Left lung (tissue), 4 donors: ENCODE measurements at regions not wholly inside any gene's neighbourhood (a gene's known extent, or its start where the extent isn't known, plus 50 kb on each side); places are given as distances from the start of the nearest gene placed in this dataset.

Experiments
- ATAC-seq: fragments of 200-7000 bp; cut with Tn5 transposase; one replicate; pipeline ENCODE4 v1.9.1; 2020; ENCODE audit warnings: moderate library complexity
- DNase-seq, 4 donors: peaks; one replicate each; pipeline ENCODE4 v3.0.0-alpha.2; 2013 to 2020
- H3K27ac ChIP-seq, 2 donors: fragments of 200-600 bp; sonication (generic) in 1 of 2; one replicate each; pipeline versions ENCODE4 v1.5.0 to v1.8.0; 2020 to 2021
- H3K27me3 ChIP-seq, 2 donors: fragments of 200-600 bp; sonication (generic) in 1 of 2; one replicate each; pipeline versions ENCODE4 v1.5.0 to v1.8.0; 2020 to 2021
- H3K36me3 ChIP-seq, 2 donors: fragments of 200-600 bp; sonication (generic) in 1 of 2; one replicate each; pipeline versions ENCODE4 v1.5.0 to v1.8.0; 2020 to 2021
- H3K4me1 ChIP-seq, 2 donors: fragments of 200-600 bp; one replicate each; pipeline ENCODE4 v1.8.0; 2021
- H3K4me3 ChIP-seq, 2 donors: fragments of 200-600 bp; sonication (generic) in 1 of 2; one replicate each; pipeline versions ENCODE4 v1.5.0 to v1.8.0; 2020 to 2021; ENCODE audit warnings: mild to moderate bottlenecking in 1 of 2
- H3K9me3 ChIP-seq, 2 donors: fragments of 200-600 bp; sonication (generic) in 1 of 2; one replicate each; pipeline versions ENCODE4 v1.5.0 to v1.8.0; 2020 to 2021
- intact Hi-C, 2 donors: fragments of 100-400 bp; cut with DNase I; formaldehyde crosslinking; loops; one replicate each; pipeline versions ENCODE4 v1.11.2 to v1.14.2; 2022
- TF ChIP-seq, protein P1 (sequence below), 2 donors: fragments of 200-600 bp; sonication (generic) in 1 of 2; IDR thresholded peaks; one replicate each; pipeline versions ENCODE4 v1.5.0 to v1.8.0; 2021; ENCODE audit warnings: antibody characterized with exemption in 2 of 2
- donor health status: DM: no; HTN: yes; CAD: no.
- donor health status: DM: no; HTN: no; CAD: no.

DNA sequence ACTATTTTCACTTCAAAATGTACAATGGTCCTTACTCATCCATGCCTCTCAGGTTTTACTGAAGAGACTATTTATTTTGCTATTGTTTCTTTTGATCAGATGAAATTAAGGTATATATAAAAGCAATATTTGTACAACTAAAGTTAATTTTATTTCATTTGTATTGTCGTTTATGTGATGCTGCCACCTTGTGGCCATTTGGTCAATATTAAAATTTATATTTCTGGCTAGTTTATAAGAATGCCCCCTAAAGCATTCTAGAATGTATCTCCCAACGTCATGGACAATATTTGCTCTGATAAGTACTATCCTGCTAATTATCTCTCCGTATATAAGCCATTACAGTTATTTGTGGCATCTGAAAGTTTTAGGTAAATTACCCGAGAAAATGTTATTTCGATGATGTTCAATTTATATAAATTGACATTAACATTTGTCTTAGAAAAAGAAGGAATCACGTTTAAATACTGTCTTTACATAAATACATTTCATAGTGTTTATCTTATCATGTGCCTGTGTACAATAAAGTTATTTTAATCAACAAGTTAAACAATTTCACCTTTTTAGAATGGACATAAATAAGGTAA, 680.0 kb downstream of the TAF11L14 start:
- intact Hi-C loops = no loop called here
- TF ChIP-seq, protein P1, sequence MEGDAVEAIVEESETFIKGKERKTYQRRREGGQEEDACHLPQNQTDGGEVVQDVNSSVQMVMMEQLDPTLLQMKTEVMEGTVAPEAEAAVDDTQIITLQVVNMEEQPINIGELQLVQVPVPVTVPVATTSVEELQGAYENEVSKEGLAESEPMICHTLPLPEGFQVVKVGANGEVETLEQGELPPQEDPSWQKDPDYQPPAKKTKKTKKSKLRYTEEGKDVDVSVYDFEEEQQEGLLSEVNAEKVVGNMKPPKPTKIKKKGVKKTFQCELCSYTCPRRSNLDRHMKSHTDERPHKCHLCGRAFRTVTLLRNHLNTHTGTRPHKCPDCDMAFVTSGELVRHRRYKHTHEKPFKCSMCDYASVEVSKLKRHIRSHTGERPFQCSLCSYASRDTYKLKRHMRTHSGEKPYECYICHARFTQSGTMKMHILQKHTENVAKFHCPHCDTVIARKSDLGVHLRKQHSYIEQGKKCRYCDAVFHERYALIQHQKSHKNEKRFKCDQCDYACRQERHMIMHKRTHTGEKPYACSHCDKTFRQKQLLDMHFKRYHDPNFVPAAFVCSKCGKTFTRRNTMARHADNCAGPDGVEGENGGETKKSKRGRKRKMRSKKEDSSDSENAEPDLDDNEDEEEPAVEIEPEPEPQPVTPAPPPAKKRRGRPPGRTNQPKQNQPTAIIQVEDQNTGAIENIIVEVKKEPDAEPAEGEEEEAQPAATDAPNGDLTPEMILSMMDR (IDR thresholded peaks at IDR 0.05) = peak; percentile 21 to 60

DNA sequence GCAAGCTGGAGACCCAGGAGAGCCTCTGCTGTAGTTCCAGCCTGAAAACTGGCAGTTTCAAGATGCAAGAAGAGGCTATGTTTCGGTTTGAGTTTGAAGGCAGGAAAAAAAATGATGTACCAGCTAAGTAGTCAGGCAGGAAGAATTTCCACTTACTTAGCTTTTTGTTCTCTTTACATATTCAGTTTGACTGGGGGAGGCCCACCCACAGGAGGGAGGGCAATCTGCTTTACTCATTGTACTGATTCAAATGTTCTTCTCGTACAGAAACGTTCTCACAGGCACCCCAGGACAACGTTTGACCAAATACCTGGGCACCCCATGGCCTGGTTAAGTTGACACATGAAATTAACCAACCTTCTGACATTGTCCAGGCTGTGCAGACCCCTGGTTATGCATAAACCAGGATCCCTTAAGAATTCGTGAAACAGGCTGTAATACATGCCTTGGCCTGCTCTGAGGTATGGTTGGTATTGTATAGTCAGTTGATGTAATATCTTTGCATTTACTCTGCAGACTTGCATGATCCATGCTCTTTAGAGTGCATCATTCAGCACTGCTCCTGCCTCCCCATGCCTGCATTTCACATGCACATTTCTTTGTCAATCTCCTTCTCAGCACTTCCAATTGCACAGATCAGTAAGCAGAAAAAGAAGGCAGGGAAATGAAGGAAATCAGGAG, 687.1 kb downstream of the TAF11L14 start:
- intact Hi-C loops = no loop called here
- DNase-seq (no peak), ATAC-seq (no peak)
- Histone ChIP-seq H3K9me3 (no peaks in the 10 kb centered on the region), H3K4me3 (no peak overlapping the region), H3K27me3 (no peaks in the 10 kb centered on the region), H3K27ac (no peak overlapping the region), H3K4me1 (no peaks in the 10 kb centered on the region), H3K36me3 (no peaks in the 10 kb centered on the region)
- TF ChIP-seq, protein P1 (IDR thresholded peaks at IDR 0.05) = no peak

More for the DNA sequence above, 680.0 kb downstream of the TAF11L14 start:
- no peaks in the 10 kb centered on the region for H3K27me3 ChIP-seq
- DNase-seq (peak in 2 of 4 donors; percentile 10 to 34), ATAC-seq (no peak)
- H3K9me3 ChIP-seq = no peaks in the 10 kb centered on the region
- H3K4me3 ChIP-seq = no peak overlapping the region
- peaks cover 0 to 6% of the 10 kb centered on the region in 2 donors for H3K4me1 ChIP-seq
- no peaks in the 10 kb centered on the region for H3K36me3 ChIP-seq
- H3K27ac ChIP-seq = no peak overlapping the region

DNA sequence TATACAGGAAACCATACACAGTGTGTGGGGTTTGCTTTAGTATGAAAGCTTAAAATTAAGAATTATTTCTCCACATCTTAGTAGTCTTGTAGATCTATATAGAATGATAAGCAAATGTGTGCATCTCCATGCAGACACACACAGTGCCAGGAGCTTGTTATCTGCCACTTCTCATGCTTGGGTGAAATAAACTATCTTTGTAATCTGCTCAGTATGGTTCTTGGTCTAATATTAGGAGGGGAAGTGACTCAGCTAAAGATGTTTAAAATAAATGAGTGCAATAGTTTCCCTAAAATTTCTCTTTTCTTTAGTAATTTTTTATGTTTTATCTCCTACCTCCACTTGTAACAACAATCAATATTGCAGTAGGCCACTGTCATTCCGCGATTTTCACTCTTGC, 689.6 kb downstream of the TAF11L14 start:
- no peaks in the 10 kb centered on the region for H3K9me3 ChIP-seq
- intact Hi-C loops = no loop called here

DNA sequence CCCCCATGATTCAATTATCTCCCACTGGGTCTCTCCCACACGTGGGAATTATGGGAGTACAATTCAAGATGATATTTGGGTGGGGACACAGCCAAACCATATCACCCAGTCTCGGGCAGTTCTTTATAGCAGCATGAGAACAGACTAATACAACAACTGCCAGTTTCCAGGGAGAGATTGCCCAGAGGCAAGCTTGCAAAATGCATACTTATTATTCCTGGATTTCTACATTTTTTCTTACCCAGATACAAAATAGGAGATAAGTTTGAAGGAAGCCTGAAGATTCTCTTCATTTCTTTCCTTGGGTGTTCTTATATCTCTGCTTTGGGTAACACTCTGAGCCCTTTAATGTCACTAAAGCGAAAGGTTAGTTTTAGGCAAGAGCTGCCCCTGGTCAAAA, 691.2 kb downstream of the TAF11L14 start:
- intact Hi-C loops = no loop called here
- no peaks in the 10 kb centered on the region for H3K36me3 ChIP-seq
- no peaks in the 10 kb centered on the region for H3K9me3 ChIP-seq
- H3K27me3 ChIP-seq = no peaks in the 10 kb centered on the region
- ATAC-seq (no peak), DNase-seq (no peak)
- no peaks in the 10 kb centered on the region for H3K4me1 ChIP-seq
- TF ChIP-seq, protein P1 (IDR thresholded peaks at IDR 0.05) = no peak
- H3K27ac ChIP-seq = no peak overlapping the region
- no peak overlapping the region for H3K4me3 ChIP-seq

More for the DNA sequence above, 689.6 kb downstream of the TAF11L14 start:
- ATAC-seq (no peak), DNase-seq (no peak)
- no peaks in the 10 kb centered on the region for H3K36me3 ChIP-seq
- no peak overlapping the region for H3K4me3 ChIP-seq
- no peaks in the 10 kb centered on the region for H3K27me3 ChIP-seq
- no peaks in the 10 kb centered on the region for H3K4me1 ChIP-seq
- H3K27ac ChIP-seq = no peak overlapping the region
- TF ChIP-seq, protein P1 (IDR thresholded peaks at IDR 0.05) = no peak

DNA sequence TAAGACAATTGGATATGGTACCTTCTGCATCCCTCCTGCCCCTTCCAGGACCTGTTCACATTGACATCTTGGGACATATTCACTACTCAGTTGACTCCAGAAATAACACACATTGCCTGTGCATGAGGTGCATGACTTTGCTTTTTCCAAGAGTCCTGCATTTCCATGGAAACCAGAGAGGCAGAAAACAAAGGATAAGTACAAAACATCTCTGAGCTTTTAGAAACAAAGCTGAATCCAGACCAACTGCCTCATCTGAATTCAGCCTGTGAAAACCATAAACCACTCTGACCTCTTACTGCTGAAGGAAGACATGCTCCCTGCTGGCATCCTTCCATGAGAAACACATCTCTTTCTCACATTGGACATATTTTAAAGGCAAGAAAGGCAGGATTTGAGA, 695.1 kb downstream of the TAF11L14 start:
- peaks cover 0 to 8% of the 10 kb centered on the region in 2 donors for H3K9me3 ChIP-seq

More for the DNA sequence above, 695.1 kb downstream of the TAF11L14 start:
- DNase-seq (no peak), ATAC-seq (no peak)
- Histone ChIP-seq H3K36me3 (no peaks in the 10 kb centered on the region), H3K27ac (no peak overlapping the region), H3K4me1 (no peaks in the 10 kb centered on the region), H3K4me3 (no peak overlapping the region), H3K27me3 (no peaks in the 10 kb centered on the region)
- intact Hi-C loops = no loop called here
- TF ChIP-seq, protein P1 (IDR thresholded peaks at IDR 0.05) = no peak
